Daoy (cell line): ENCODE measurements at regions not wholly inside any gene's neighbourhood (a gene's known extent, or its start where the extent isn't known, plus 50 kb on each side); places are given as distances from the start of the nearest gene placed in this dataset.
"Not testable (repeated sequence)": the region's sequence is repeated elsewhere in the genome, so short reads cannot be mapped to it uniquely, and the experiment has no call there.

Source experiments
- DNase-seq: peaks from one replicate; pipeline ENCODE4 v3.0.0-alpha.2; 2015; ENCODE audit warnings: low read depth

GRCh38 chr4:26208237-26208994, 112.4 kb upstream of the RBPJ start:
- no peak for DNase-seq

GRCh38 chr4:26209378-26209777, 111.4 kb upstream of the RBPJ start:
- DNase-seq, result not testable (repeated sequence)

GRCh38 chr4:26212528-26212927, 108.3 kb upstream of the RBPJ start:
- no peak for DNase-seq

- no peak for DNase-seq
Observed at GRCh38 chr4:26213317-26213716, 107.5 kb upstream of the RBPJ start.

GRCh38 chr4:26214994-26215393, 105.8 kb upstream of the RBPJ start:
- no peak for DNase-seq

- DNase-seq, result no peak
Observed at GRCh38 chr4:26215725-26216124, 105.1 kb upstream of the RBPJ start.

GRCh38 chr4:26217481-26217880, 103.3 kb upstream of the RBPJ start:
- no peak for DNase-seq

- DNase-seq, result no peak
Observed at GRCh38 chr4:26217961-26218676, 102.7 kb upstream of the RBPJ start.

- DNase-seq, result no peak
Observed at GRCh38 chr4:26218677-26219605, 101.9 kb upstream of the RBPJ start.

GRCh38 chr4:26220696-26221095, 100.1 kb upstream of the RBPJ start:
- no peak for DNase-seq

GRCh38 chr4:26223155-26223554, 97.7 kb upstream of the RBPJ start:
- peak; percentile 5 for DNase-seq

GRCh38 chr4:26226629-26227376, 94.0 kb upstream of the RBPJ start:
- no peak for DNase-seq

- DNase-seq, result no peak
Observed at GRCh38 chr4:26227601-26228229, 93.1 kb upstream of the RBPJ start.

GRCh38 chr4:26228883-26229282, 91.9 kb upstream of the RBPJ start:
- DNase-seq, result no peak

- DNase-seq, result no peak
Observed at GRCh38 chr4:26229974-26230373, 90.8 kb upstream of the RBPJ start.

GRCh38 chr4:26233350-26233749, 87.5 kb upstream of the RBPJ start:
- DNase-seq, result no peak

- DNase-seq, result peak; percentile 30
Observed at GRCh38 chr4:26235500-26235899, 85.3 kb upstream of the RBPJ start.

GRCh38 chr4:26237916-26238315, 82.9 kb upstream of the RBPJ start:
- DNase-seq, result no peak

- DNase-seq, result no peak
Observed at GRCh38 chr4:26238426-26238777, 82.4 kb upstream of the RBPJ start.

GRCh38 chr4:26238778-26239679, 81.8 kb upstream of the RBPJ start:
- DNase-seq, result no peak
